GM21717 (cell line): ENCODE measurements at regions not wholly inside any gene's neighbourhood (a gene's known extent, or its start where the extent isn't known, plus 50 kb on each side); places are given as distances from the start of the nearest gene placed in this dataset.

Source experiments
- ATAC-seq: cut with Tn5 transposase; IDR thresholded peaks from one replicate; pipeline ENCODE4 v1.9.1; 2021; ENCODE audit warnings: mild to moderate bottlenecking, moderate library complexity; ENCODE audit not compliant: unreplicated experiment

DNA sequence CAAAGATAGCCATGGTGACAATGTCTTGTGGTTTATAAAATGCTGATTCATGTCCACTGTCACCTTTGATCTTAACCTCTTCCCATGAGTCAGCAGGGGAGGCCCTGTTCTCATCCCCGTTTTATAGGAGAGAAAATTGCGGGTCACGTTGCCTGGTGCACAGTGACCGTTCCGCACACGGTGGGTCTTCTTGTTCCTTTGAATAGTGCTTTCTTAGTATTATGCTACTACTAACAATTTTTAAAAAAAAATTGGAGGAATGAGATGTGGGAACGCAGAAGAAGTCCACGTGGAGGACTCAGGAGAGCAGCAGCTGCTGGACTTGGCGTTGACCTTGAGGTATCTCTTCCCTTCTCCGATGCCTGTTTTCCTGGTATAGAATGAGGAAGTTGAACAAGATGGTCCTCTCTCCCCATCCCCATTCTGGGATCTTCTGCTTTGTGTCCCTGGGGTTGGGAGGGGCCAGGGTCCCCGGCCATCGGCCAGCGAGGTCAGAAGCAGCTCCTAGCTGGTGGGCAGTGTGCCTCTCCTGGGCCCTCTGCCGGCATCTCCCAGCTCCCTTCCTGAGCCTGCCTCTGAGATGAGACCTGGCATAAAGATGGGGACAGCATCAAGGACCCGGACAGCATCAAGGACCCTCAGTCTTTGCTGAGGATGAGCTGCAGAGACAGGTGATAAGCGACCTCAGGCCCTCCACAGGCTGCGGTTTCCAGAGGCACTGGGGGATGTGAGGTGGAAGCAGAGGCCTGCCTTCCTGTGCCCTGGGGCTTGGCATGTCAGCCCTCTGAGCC, 143.9 kb downstream of the C9orf50 start:
- no peak for ATAC-seq

DNA sequence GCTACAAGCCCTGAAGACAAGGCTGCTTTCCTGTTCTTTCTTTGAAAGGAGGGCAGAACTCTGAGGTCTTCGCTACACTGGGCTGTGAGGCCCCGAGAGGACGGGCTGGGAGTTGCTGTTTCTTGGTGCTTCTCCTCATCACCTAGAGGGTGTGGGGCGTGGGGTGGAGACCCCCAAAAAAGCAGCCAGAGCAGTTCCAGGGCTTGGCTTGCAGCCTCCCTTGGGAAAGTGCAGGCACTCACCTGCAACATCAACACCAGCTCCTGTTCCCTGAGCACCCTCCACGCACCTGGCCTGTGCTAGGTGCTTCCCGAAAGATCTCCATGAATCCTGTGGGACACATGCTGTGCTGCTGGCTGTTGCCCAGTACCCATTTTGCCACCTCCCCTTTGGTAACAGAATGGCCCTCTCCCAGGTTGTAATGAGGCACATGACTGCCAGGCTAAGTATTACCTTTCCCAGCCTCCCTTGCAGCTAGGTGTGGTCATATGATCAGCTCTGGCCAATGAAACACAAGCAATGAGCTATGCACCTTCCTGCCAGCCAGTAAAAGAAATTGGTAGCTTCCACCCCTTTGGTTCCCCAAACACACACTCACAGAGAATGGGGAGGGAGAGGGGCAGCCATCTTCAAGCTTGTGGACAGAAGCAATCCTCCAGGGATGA, 146.0 kb downstream of the C9orf50 start:
- no peak for ATAC-seq

DNA sequence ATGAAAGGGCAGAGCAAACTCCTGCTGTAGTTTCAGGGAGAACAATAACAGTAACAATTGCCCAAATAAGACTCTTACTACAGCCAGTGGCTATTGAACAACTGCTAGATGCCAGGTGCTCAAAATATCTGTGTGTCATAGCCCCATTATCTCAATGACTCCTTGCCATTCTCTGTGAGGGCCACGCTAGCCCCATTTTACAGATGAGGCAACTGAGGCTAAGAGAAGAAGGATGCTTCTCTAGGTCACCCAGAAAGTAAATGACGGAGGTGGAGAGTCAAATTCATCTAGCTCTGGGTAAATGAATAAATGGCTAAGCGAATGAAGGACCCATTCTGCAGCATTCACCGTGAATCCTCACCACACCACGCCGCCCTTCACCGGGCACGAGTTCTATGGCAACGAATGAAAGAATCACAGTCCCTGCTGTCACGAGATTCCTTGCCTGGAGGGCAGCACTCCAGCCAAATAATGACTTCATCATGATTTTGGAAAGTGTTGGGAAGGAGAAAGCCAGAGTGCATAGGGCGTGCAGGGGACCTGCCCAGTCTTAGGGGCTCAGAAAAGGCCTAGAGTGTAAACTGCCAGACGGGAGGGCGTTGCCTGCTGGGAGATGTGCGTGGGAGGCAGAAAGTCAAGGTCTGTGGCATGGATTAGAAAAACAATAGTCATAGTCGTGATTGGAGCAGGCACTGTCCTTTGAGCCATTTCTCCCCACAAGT, 147.2 kb downstream of the C9orf50 start:
- ATAC-seq, result no peak

DNA sequence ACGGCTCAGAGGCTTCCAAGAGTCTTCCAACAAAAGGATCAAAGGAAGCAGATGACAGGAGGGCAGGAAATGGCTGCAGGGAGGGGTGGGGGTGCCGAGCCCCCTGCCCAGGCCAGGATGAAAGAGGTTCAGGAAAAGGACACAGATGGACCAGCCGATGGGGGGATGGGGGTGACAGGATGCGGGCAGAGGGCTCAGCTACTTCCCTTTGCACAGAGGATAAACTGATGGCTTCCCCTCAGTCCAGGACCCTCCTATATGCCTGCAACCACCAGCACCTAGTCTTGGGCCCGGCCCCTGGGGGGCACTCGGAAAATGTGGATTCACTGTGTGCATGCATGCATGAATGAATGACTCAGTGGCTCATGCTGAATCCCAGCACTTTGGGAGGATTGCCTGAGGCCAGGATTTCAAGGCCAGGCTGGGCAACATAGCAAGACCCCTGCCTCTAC, 148.2 kb downstream of the C9orf50 start:
- ATAC-seq, result no peak

DNA sequence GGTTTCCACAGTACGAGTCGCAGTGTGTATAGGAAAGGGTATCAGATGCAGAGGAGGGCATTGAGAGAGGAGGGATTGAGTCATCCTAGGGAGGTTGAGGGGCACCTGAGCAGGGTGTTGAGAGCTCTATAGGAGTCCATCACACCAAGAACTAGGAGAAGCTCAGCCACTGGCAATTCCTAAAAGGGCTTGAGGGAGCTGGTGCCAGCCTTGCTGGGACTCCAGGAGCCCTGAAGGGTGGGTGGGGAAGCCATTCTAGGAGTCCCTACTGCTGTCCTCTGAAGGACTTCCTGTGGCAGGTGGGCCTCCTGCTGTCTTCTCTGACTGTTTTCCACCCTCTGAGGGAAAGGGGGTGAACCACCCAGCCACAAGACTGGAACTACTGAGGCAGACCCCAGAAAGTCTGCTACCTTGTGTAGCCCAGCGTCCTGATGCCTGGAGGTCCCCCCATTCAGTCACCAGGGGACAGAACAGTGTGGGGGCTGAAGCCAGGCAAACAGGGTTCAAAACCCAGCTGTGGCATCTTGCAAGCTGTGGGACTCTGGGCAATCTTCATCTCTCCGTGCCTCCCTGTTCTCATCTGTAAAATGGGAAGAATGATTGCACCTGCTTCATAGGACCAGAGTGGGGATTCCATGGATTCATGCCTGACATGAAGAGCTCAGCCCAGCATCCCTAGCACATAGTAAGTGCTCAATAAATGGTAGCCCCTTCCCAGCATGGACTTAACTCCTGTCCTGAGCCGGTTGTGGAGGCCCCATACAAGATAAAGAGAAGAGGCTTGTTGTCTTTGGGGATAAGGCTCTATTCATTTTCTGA, 149.5 kb downstream of the C9orf50 start:
- ATAC-seq, result no peak

- ATAC-seq, result no peak
Observed at GRCh38 chr9:129469988-129470316, 150.9 kb downstream of the C9orf50 start.

- no peak for ATAC-seq
Observed at GRCh38 chr9:129469188-129469987, 151.5 kb downstream of the C9orf50 start.

DNA sequence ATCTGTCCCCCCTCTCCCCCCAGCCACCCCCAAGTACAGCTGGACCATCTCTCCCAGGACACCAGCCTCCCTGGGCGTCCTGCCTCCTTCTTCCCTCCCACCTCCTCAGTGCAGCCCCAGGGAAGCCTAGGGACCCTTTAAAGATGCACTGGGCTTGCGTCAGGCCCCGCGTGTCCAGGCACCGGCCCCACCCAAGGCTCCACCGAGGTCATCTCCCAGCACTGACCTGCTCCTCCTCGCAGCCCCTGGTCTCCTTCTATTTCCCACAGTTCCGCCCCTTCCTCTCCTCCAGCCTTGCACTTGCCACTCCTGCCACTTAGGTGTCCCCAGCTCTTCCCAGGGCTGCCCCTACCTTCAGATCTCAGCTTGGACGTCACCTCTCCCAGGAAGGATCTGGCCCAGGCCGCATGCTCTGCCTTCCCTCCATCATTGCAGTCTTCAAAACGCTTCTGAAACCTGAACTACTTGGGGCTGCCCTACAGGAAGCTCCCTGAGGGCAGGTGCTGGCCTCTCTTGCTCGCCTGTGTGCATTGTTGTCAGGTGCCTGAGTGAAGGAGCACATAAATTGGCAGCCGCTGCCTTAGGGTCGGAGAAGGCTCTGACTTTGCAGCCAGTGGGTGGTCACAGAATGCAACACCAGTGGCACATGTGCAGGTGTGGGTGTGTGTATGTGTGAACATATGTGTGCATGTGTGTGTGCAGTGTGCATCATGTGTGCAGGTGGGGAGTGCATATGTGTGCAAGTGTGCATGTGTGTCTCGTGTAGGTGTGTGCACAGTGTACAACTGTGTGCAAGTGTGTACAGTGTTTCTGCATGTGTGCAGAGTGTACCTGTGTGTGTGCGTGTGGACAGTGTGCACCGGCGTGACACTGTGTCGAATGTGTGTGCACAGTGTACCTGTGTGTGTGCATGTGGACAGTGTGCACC, 152.9 kb downstream of the C9orf50 start:
- ATAC-seq, result no peak

DNA sequence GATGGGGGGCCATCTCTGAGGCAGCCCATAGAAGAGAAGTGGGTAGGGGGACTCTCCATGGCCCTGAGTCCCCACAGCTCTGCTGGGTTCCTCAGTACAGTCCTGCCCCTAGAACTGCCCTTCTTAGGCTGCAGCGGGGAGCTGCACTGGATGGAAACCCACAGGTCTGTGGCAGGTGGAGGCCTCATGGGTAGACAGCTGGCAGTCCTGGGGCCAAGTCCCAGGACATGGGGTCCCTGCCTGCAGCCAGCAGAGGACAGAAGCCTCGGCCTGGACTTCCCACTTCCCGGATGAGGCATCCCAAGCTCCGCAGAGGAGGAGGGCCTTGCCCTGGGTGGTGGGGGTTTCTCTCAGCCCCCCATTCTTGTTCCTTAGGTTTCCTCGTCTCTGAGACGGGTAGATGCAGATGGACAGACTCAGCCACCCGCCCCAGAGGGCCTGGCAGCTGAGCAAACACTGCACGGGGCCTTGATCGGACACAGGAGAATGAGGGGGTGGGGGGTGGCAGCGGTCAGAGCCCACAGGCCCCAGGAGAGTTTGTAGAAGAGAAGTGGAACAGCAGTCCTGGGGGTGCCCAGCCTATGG, 153.8 kb downstream of the C9orf50 start:
- ATAC-seq, result no peak

DNA sequence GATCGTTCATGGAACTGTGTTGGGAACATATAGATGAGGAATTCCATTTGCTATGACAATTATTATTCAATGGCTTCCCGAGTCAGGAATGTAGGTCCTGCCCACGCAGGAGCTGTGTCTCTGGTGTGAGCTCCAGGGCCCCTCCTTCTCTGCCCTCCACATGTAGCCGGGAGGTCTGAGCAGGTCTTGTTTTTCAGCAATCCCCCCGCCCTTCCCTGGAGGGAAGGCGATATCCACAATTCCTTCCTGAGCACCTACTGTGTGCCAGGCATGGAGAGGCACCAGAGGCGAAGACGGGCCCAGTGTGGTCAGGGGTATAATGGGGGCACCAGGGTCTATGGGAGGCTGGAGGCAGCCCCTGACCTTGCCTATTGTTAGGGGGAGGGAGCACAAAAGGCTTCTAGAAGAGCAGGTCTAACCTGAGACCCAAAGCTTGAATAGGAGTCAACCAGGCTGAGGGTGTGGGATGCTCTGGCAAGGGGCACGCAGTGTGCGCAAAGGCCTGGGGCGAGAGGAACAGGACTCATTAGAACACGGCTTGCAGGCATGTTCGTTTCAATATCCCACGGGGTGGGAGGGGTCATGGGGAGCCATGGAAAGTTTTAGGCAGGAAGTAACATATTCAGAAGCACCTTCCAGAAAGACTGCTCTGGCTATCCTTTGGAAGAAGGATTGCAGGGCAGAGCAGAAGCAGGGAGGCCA, 154.9 kb downstream of the C9orf50 start:
- no peak for ATAC-seq

GRCh38 chr9:129464972-129465833, 155.7 kb downstream of the C9orf50 start:
- ATAC-seq, result no peak

- ATAC-seq, result no peak
Observed at GRCh38 chr9:129463994-129464393, 156.9 kb downstream of the C9orf50 start.

DNA sequence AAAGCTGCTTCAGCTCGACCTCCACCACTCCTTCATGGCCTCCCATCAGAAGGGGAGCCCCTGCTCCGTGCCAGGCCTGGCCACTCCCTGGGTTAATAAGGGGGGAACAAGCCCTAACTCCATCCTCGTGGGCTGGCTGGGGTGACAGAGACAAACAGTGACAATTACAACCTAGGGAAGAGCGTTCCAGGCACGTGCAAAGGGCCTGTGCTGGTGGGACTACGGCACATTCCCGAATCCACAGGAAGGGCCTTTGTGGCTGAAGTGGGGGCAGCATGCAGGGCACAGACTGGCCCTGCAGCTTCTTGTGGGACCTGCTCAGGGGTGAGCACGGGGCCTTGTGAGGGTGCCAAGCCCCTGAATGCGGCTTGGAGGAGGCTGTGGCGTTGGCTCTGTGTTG, 157.4 kb downstream of the C9orf50 start:
- ATAC-seq, result no peak

DNA sequence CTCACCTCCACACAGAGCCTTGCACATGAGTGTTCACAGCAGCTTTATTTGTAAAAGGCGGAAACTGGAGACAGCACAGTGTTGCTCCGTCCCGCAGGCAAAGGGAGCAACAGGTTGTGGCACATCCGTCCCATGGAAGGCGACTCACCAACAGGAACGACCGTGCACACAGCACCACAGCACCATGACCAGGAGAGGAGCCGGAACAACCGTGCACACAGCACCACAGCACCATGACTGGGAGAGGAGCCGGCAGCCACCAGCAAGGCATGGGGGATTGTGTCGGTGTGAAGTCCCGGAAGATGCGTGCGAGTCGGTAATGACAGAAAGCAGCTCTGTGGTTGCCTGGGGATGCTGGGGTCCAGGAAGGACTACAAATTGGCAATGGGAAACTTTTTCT, 158.5 kb downstream of the C9orf50 start:
- ATAC-seq, result no peak

DNA sequence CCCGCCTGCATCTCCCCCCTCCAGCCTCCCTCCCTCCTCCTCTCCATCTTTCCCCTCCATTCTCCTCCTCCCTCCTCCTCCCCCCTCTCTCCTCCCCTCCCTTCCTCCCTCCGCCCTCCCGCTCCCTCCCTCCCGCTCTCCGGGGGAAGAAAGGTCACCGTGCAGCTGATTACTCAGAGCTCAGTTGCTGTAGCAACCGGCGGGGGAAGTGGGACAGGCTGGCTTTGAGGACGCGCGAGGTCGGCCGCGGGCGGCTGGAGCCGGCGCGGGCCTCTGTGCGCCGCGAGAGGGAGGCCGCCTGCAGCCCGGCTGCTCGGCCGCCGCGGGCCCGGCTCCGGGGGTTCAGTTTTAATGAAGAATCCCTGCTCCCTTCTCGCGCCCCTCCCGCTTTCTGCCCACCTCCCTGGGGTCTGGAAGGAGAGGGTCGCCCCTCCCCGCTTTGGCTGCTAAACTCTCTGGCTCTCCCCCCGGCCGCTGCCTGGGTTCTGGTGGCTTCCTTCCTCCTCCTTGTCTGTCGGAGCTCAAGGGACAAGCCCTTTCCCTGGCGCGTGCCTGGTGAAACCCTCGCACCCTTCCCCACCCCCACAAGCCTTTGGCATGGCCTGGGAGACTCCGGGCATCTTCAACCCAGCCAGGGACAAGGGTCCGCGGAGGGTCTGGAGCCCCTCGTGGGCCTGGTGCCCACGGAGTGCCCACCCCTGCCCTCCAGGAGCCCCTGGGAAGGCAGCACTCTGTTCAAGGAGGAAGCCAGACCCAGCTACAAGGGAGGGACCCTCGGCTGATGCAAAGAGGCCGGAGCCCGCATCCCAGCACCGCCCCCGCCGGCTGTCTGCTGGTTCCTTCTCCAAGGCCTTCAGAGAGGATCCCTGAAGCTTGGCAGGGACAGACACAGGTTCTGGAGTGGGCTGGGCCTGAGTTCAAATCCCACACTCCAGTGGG, 160.3 kb downstream of the C9orf50 start:
- peak; percentile 58 for ATAC-seq
